Ishikawa (cell line): ENCODE measurements at regions not wholly inside any gene's neighbourhood (a gene's known extent, or its start where the extent isn't known, plus 50 kb on each side); places are given as distances from the start of the nearest gene placed in this dataset.

Experiments
- CEBPB ChIP-seq: IDR thresholded peaks from 2 replicates; pipeline ENCODE4 v1.6.1; 2012
- CREB1 ChIP-seq: IDR thresholded peaks from 2 replicates; pipeline ENCODE4 v1.6.1; 2012; ENCODE audit warnings: low read depth
- EGR1 ChIP-seq: IDR thresholded peaks from 2 replicates; pipeline ENCODE4 v1.6.1; 2012
- EP300 ChIP-seq: IDR thresholded peaks from 2 replicates; pipeline ENCODE4 v1.6.1; 2012; ENCODE audit warnings: borderline replicate concordance
- FOXM1 ChIP-seq: IDR thresholded peaks from 2 replicates; pipeline ENCODE4 v1.6.1; 2012; ENCODE audit warnings: low read depth, borderline replicate concordance
- NFIC ChIP-seq: IDR thresholded peaks from 2 replicates; pipeline ENCODE4 v1.6.1; 2012
- RAD21 ChIP-seq: IDR thresholded peaks from 2 replicates; pipeline ENCODE4 v1.6.1; 2012; ENCODE audit warnings: low read depth
- TAF1 ChIP-seq: IDR thresholded peaks from 2 replicates; pipeline ENCODE4 v1.6.1; 2012; ENCODE audit warnings: low read depth, mild to moderate bottlenecking
- TCF12 ChIP-seq: IDR thresholded peaks from 2 replicates; pipeline ENCODE4 v1.6.1; 2012; ENCODE audit warnings: low read depth
- TEAD4 ChIP-seq: IDR thresholded peaks from 2 replicates; pipeline ENCODE4 v1.6.1; 2012
- YY1 ChIP-seq: IDR thresholded peaks from 2 replicates; pipeline ENCODE4 v1.6.1; 2012; ENCODE audit warnings: low read depth
- ZBTB7A ChIP-seq: IDR thresholded peaks from 2 replicates; pipeline ENCODE4 v1.6.1; 2012; ENCODE audit warnings: low read depth
- TF ChIP-seq, protein P1 (sequence below): IDR thresholded peaks from 2 replicates; pipeline ENCODE4 v1.6.1; 2012
- TF ChIP-seq, protein P2 (sequence below): IDR thresholded peaks from 2 replicates; pipeline ENCODE4 v1.6.1; 2012; ENCODE audit warnings: low read depth, mild to moderate bottlenecking
- TF ChIP-seq, protein P3 (sequence below): IDR thresholded peaks from 2 replicates; pipeline ENCODE4 v1.6.1; 2012

DNA sequence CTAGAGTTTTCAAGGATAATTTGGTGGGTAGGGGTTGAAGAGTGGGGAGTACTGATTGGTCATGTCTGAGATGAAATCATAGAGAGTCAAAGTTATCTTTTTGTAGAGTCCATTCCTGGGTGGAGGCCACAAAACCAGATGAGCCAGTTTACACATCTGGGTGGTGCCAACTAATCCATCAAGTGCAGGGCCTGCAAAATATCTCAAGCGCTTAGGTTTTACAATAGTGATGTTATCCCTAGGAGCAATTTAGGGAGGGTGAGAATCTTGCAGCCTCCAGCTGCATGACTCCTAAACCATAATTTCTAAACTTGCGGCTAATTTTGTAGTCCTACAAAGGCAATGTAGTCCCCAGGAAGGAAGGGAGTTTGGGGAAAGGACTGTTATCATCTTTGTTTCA, 988.3 kb upstream of the LCORL start:
- TF ChIP-seq CEBPB (no peak), ZBTB7A (no peak), CREB1 (no peak), TEAD4 (no peak), NFIC (no peak), RAD21 (no peak), TAF1 (no peak), FOXM1 (no peak), TCF12 (no peak)
- TF ChIP-seq, protein P1, sequence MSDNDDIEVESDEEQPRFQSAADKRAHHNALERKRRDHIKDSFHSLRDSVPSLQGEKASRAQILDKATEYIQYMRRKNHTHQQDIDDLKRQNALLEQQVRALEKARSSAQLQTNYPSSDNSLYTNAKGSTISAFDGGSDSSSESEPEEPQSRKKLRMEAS: no peak

DNA sequence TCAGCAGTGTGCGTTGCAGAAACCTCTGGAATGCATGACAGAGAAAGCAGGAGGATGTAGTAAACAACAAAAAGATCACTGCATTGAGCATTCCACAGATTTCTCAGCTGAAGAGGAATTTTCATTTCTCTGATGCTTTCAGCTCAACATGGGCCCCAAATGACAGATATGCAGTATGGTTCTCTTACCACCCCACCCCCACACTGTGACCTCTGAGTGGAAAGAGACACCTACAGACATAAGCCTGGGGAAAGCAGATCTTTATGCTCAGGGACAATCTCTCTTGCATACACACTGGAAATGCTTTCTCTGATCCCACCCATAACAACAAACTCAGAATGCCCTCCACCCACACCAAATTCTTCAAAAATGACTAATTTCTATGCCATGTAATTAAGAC, 983.7 kb upstream of the LCORL start:
- TF ChIP-seq, protein P2, sequence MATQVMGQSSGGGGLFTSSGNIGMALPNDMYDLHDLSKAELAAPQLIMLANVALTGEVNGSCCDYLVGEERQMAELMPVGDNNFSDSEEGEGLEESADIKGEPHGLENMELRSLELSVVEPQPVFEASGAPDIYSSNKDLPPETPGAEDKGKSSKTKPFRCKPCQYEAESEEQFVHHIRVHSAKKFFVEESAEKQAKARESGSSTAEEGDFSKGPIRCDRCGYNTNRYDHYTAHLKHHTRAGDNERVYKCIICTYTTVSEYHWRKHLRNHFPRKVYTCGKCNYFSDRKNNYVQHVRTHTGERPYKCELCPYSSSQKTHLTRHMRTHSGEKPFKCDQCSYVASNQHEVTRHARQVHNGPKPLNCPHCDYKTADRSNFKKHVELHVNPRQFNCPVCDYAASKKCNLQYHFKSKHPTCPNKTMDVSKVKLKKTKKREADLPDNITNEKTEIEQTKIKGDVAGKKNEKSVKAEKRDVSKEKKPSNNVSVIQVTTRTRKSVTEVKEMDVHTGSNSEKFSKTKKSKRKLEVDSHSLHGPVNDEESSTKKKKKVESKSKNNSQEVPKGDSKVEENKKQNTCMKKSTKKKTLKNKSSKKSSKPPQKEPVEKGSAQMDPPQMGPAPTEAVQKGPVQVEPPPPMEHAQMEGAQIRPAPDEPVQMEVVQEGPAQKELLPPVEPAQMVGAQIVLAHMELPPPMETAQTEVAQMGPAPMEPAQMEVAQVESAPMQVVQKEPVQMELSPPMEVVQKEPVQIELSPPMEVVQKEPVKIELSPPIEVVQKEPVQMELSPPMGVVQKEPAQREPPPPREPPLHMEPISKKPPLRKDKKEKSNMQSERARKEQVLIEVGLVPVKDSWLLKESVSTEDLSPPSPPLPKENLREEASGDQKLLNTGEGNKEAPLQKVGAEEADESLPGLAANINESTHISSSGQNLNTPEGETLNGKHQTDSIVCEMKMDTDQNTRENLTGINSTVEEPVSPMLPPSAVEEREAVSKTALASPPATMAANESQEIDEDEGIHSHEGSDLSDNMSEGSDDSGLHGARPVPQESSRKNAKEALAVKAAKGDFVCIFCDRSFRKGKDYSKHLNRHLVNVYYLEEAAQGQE: no peak
- TF ChIP-seq TCF12: no peak

DNA sequence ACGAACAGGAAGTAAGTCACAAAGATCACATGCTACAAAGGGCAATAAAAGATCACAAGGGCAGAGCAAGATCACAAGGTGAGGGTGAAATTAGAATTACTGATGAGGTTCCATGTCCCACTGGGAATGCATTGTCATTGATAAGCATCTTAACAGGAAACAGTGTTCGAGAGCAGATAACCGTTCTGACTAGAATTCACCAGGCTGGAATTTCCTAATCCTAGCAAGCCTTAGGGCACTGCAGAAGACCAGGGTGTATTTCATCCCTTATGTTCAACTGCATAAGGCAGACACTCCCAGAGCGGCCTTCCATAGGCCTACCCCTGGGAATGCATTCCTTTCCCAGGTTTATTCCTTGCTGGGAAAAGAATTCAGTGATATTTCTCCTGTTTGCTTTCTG, 980.6 kb upstream of the LCORL start:
- TF ChIP-seq FOXM1 (no peak), ZBTB7A (no peak), NFIC (no peak), CEBPB (no peak), EP300 (no peak), EGR1 (no peak), TAF1 (no peak), TEAD4 (no peak), CREB1 (no peak), YY1 (no peak)
- TF ChIP-seq, protein P2: no peak
- TF ChIP-seq, protein P3, sequence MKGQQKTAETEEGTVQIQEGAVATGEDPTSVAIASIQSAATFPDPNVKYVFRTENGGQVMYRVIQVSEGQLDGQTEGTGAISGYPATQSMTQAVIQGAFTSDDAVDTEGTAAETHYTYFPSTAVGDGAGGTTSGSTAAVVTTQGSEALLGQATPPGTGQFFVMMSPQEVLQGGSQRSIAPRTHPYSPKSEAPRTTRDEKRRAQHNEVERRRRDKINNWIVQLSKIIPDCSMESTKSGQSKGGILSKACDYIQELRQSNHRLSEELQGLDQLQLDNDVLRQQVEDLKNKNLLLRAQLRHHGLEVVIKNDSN: no peak
- TF ChIP-seq, protein P1: no peak

DNA sequence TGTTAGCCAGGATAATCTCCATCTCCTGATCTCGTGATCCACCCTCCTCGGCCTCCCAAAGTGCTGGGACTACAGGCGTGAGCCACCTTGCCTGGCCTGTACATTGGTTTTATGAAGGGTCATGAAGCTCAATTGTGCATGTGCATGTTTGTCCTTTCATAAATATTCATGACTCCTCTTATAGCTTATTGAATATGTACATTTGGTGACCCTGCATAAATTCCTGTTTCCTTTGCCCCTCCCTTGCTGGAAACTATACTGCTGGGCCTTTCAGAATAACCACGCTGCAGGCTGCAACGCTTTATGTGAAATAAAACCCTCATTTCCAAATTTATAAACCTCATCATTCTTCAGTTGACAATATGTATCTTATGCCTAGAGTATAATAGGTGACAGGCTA, 978.0 kb upstream of the LCORL start:
- no peak for TF ChIP-seq EP300
- no peak for TF ChIP-seq TAF1
- no peak for TF ChIP-seq RAD21
- no peak for TF ChIP-seq ZBTB7A
- no peak for TF ChIP-seq TEAD4
- TF ChIP-seq YY1: no peak
- TF ChIP-seq, protein P3: no peak
- no peak for TF ChIP-seq NFIC
- TF ChIP-seq, protein P1: no peak
- TF ChIP-seq, protein P2: no peak
- TF ChIP-seq EGR1: no peak
- no peak for TF ChIP-seq FOXM1
- no peak for TF ChIP-seq CEBPB
- TF ChIP-seq CREB1: no peak
- TF ChIP-seq TCF12: no peak

DNA sequence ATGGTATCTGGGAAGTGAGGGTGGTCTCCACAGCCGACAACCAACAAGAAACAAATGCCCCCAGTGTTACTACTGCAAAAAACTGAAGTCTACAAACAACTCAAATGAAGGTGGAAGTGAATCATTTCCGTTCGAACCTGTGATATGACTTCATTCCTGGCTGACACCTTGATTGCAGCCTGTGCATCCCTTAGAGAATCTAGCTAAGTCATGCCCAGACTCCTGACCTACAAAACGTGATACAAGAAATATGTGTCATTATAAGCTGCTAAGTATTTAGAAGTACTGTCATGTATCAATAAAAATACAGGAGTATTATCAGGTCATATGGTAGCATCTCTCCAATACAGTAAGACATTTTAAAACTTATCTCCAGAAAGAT, 959.7 kb upstream of the LCORL start:
- TF ChIP-seq, protein P1: no peak
